GM12872 (cell line): ENCODE measurements at regions not wholly inside any gene's neighbourhood (a gene's known extent, or its start where the extent isn't known, plus 50 kb on each side); places are given as distances from the start of the nearest gene placed in this dataset.

ENCODE experiments used
- CTCF ChIP-seq: IDR thresholded peaks from 3 replicates; pipeline ENCODE4 v1.5.1; 2011; ENCODE audit warnings: low read depth, mild to moderate bottlenecking, low read length, moderate library complexity; ENCODE audit not compliant: insufficient read depth

- TF ChIP-seq CTCF, result no peak
Measured at GRCh38 chr2:16322308-16323125, 343.1 kb downstream of the CYRIA start.

- TF ChIP-seq CTCF, result no peak
Measured at GRCh38 chr2:16321872-16322271, 343.8 kb downstream of the CYRIA start.

- TF ChIP-seq CTCF, result no peak
Measured at GRCh38 chr2:16321256-16321655, 344.4 kb downstream of the CYRIA start.

GRCh38 chr2:16320716-16321115, 344.9 kb downstream of the CYRIA start:
- no peak for TF ChIP-seq CTCF

- no peak for TF ChIP-seq CTCF
Measured at GRCh38 chr2:16319551-16320121, 346.0 kb downstream of the CYRIA start.

- TF ChIP-seq CTCF, result no peak
Measured at GRCh38 chr2:16318474-16319195, 347.0 kb downstream of the CYRIA start.

- TF ChIP-seq CTCF, result no peak
Measured at GRCh38 chr2:16318051-16318450, 347.6 kb downstream of the CYRIA start.
